GM23338 (cell line): ENCODE measurements at regions not wholly inside any gene's neighbourhood (a gene's known extent, or its start where the extent isn't known, plus 50 kb on each side); places are given as distances from the start of the nearest gene placed in this dataset.

ENCODE experiments used
- ATAC-seq: fragments of 200-7000 bp; cut with Tn5 transposase; 3 replicates; pipeline ENCODE4 v1.9.1; 2020
- DNase-seq: peaks from one replicate; pipeline ENCODE4 v3.0.0-alpha.2; 2015; ENCODE audit warnings: low spot score
- H2AFZ ChIP-seq: fragments of 200-600 bp; sonication (generic); 2 replicates; pipeline ENCODE4 v1.8.0; 2016; ENCODE audit warnings: antibody characterized with exemption, mild to moderate bottlenecking, moderate library complexity
- H3F3A ChIP-seq: fragments of 200-600 bp; sonication (generic); replicated peaks from 2 replicates; pipeline ENCODE4 v1.8.0; 2017; ENCODE audit warnings: antibody characterized with exemption, mixed run types, low read depth
- H3K27ac ChIP-seq: fragments of 200-600 bp; sonication (generic); 2 replicates; pipeline ENCODE4 v1.6.1; 2016; ENCODE audit warnings: low read depth
- H3K27me3 ChIP-seq: fragments of 200-600 bp; sonication (generic); 2 replicates; pipeline ENCODE4 v1.8.0; 2016; ENCODE audit warnings: mild to moderate bottlenecking, mixed run types, moderate library complexity; ENCODE audit not compliant: insufficient read depth
- H3K36me3 ChIP-seq: fragments of 200-600 bp; sonication (generic); 2 replicates; pipeline ENCODE4 v1.8.0; 2016; ENCODE audit warnings: mild to moderate bottlenecking; ENCODE audit not compliant: insufficient read depth
- H3K4me1 ChIP-seq: fragments of 200-600 bp; sonication (generic); 2 replicates; pipeline ENCODE4 v1.8.0; 2016; ENCODE audit warnings: mild to moderate bottlenecking, moderate library complexity; ENCODE audit not compliant: insufficient read depth
- H3K4me2 ChIP-seq: fragments of 200-600 bp; sonication (generic); 2 replicates; pipeline ENCODE4 v1.7.1; 2017; ENCODE audit warnings: mixed run types
- H3K4me3 ChIP-seq: fragments of 200-600 bp; sonication (generic); 2 replicates; pipeline ENCODE4 v1.6.1; 2016; ENCODE audit warnings: mixed run types
- H3K79me2 ChIP-seq: fragments of 200-600 bp; sonication (generic); replicated peaks from 2 replicates; pipeline ENCODE4 v1.8.0; 2017; ENCODE audit warnings: mild to moderate bottlenecking; ENCODE audit not compliant: insufficient read depth
- H3K9me2 ChIP-seq: fragments of 200-600 bp; sonication (generic); 2 replicates; pipeline ENCODE4 v1.8.0; 2017; ENCODE audit not compliant: insufficient read depth
- H4K20me1 ChIP-seq: fragments of 200-600 bp; sonication (generic); replicated peaks from 2 replicates; pipeline ENCODE4 v1.8.0; 2017; ENCODE audit warnings: mild to moderate bottlenecking; ENCODE audit not compliant: insufficient read depth
- H3K27ac Mint-ChIP-seq: 2 replicates; pipeline ENCODE4 v1.8.0; 2020; ENCODE audit warnings: inconsistent platforms, mild to moderate bottlenecking, moderate library complexity, mixed read lengths
- H3K27me3 Mint-ChIP-seq: 3 replicates; pipeline ENCODE4 v1.8.0; 2022; ENCODE audit warnings: low read depth, mild to moderate bottlenecking, moderate library complexity, mixed read lengths, inconsistent platforms; ENCODE audit not compliant: insufficient read depth, poor library complexity
- H3K36me3 Mint-ChIP-seq: 3 replicates; pipeline ENCODE4 v1.8.0; 2021; ENCODE audit warnings: low read depth, mild to moderate bottlenecking, inconsistent platforms, moderate library complexity, mixed read lengths
- H3K4me1 Mint-ChIP-seq: 3 replicates; pipeline ENCODE4 v1.8.0; 2020; ENCODE audit warnings: mild to moderate bottlenecking, inconsistent platforms, mixed read lengths
- H3K4me3 Mint-ChIP-seq: 3 replicates; pipeline ENCODE4 v1.8.0; 2021; ENCODE audit warnings: moderate library complexity, mild to moderate bottlenecking, inconsistent platforms, mixed read lengths
- H3K9me3 Mint-ChIP-seq: 3 replicates; pipeline ENCODE4 v1.8.0; 2020; ENCODE audit warnings: moderate library complexity, mild to moderate bottlenecking, inconsistent platforms, mixed read lengths
- CREB1 ChIP-seq: fragments of 250-450 bp; sonication (Bioruptor Pico); IDR thresholded peaks from 2 replicates; pipeline ENCODE4 v1.5.0; 2020; ENCODE audit warnings: low read depth, mild to moderate bottlenecking, moderate library complexity
- EZH2 ChIP-seq: fragments of 200-600 bp; sonication (generic); IDR thresholded peaks from one replicate; pipeline ENCODE4 v1.8.0; 2017; ENCODE audit warnings: antibody characterized with exemption, mild to moderate bottlenecking, low read depth; ENCODE audit not compliant: unreplicated experiment
- EZH2phosphoT487 ChIP-seq: fragments of 200-600 bp; sonication (generic); IDR thresholded peaks from one replicate; pipeline ENCODE4 v1.8.1; 2018; ENCODE audit warnings: antibody characterized with exemption; ENCODE audit not compliant: unreplicated experiment
- JUNB ChIP-seq: IDR thresholded peaks from one replicate; pipeline ENCODE4 v1.6.1; 2016; ENCODE audit warnings: antibody characterized with exemption; ENCODE audit not compliant: unreplicated experiment
- NANOG ChIP-seq: IDR thresholded peaks from 2 replicates; pipeline ENCODE4 v1.6.1; 2016; ENCODE audit warnings: antibody characterized with exemption, borderline replicate concordance
- POLR2AphosphoS5 ChIP-seq: IDR thresholded peaks from 2 replicates; pipeline ENCODE4 v1.6.1; 2016; ENCODE audit warnings: antibody characterized with exemption, low read depth
- STAT1 ChIP-seq: IDR thresholded peaks from one replicate; pipeline ENCODE4 v1.6.1; 2016; ENCODE audit warnings: antibody characterized with exemption; ENCODE audit not compliant: unreplicated experiment
- ZNF114 ChIP-seq: fragments of 250-450 bp; sonication (Bioruptor Pico); IDR thresholded peaks from 2 replicates; pipeline ENCODE4 v1.5.0; 2020; ENCODE audit warnings: mild to moderate bottlenecking, moderate library complexity
- ZNF331 ChIP-seq: fragments of 250-450 bp; sonication (Bioruptor Pico); IDR thresholded peaks from 2 replicates; pipeline ENCODE4 v1.5.0; 2020; ENCODE audit warnings: low read depth, mild to moderate bottlenecking, moderate library complexity
- TF ChIP-seq, protein P1 (sequence below): IDR thresholded peaks from one replicate; pipeline ENCODE4 v1.6.1; 2018; ENCODE audit warnings: antibody characterized with exemption; ENCODE audit not compliant: unreplicated experiment
- TF ChIP-seq, protein P2 (sequence below): fragments of 250-450 bp; sonication (Bioruptor Pico); IDR thresholded peaks from 2 replicates; pipeline ENCODE4 v1.5.0; 2020; ENCODE audit warnings: mild to moderate bottlenecking, moderate library complexity
- TF ChIP-seq, protein P3 (sequence below): IDR thresholded peaks from 2 replicates; pipeline ENCODE4 v1.6.1; 2016; ENCODE audit warnings: antibody characterized with exemption
- TF ChIP-seq, protein P4 (sequence below), 2 experiments: fragments of 200-600 bp in 1 of 2; sonication (generic) in 1 of 2; conservative IDR thresholded peaks; 2 replicates each; pipeline versions ENCODE4 v1.5.1 to v1.6.1; 2016 to 2017; ENCODE audit warnings: antibody characterized with exemption in 2 of 2, low read depth in 2 of 2, mild to moderate bottlenecking in 2 of 2, moderate library complexity in 1 of 2

DNA sequence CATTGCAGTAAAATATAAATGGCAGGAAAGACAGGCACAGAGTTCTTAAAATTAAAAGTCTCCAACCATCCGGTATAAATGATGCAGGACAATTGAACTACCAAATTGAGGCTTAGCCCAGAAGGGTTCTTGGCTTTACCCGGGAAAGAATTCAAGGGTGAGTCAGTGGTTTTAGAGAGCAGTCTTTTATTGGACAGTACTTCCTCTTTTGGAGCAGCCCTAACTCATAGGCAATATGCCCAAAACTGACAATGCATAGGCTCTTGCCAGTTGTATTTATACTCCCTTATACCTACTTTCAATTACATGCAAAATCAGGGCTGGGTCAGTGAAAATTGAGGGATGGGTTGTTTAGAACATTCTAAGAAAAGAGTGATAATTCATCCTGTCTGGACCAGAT, 1628.9 kb upstream of the PRMT6 start:
- no peaks in the 10 kb centered on the region for H3K9me2 ChIP-seq
- no peaks in the 10 kb centered on the region for H3K36me3 ChIP-seq
- no peak overlapping the region for H3K27ac ChIP-seq
- no peak for DNase-seq
- no peak overlapping the region for H3K4me3 ChIP-seq
- no peaks in the 10 kb centered on the region for H3K4me1 Mint-ChIP-seq
- TF ChIP-seq, protein P1, sequence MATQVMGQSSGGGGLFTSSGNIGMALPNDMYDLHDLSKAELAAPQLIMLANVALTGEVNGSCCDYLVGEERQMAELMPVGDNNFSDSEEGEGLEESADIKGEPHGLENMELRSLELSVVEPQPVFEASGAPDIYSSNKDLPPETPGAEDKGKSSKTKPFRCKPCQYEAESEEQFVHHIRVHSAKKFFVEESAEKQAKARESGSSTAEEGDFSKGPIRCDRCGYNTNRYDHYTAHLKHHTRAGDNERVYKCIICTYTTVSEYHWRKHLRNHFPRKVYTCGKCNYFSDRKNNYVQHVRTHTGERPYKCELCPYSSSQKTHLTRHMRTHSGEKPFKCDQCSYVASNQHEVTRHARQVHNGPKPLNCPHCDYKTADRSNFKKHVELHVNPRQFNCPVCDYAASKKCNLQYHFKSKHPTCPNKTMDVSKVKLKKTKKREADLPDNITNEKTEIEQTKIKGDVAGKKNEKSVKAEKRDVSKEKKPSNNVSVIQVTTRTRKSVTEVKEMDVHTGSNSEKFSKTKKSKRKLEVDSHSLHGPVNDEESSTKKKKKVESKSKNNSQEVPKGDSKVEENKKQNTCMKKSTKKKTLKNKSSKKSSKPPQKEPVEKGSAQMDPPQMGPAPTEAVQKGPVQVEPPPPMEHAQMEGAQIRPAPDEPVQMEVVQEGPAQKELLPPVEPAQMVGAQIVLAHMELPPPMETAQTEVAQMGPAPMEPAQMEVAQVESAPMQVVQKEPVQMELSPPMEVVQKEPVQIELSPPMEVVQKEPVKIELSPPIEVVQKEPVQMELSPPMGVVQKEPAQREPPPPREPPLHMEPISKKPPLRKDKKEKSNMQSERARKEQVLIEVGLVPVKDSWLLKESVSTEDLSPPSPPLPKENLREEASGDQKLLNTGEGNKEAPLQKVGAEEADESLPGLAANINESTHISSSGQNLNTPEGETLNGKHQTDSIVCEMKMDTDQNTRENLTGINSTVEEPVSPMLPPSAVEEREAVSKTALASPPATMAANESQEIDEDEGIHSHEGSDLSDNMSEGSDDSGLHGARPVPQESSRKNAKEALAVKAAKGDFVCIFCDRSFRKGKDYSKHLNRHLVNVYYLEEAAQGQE: no peak
- TF ChIP-seq ZNF114 (CRISPR knock-in tag): no peak
- TF ChIP-seq STAT1: no peak
- no peak for TF ChIP-seq EZH2phosphoT487
- no peak for TF ChIP-seq EZH2
- no peak for TF ChIP-seq CREB1 (CRISPR knock-in tag)
- TF ChIP-seq ZNF331 (CRISPR knock-in tag): no peak
- TF ChIP-seq, protein P2, sequence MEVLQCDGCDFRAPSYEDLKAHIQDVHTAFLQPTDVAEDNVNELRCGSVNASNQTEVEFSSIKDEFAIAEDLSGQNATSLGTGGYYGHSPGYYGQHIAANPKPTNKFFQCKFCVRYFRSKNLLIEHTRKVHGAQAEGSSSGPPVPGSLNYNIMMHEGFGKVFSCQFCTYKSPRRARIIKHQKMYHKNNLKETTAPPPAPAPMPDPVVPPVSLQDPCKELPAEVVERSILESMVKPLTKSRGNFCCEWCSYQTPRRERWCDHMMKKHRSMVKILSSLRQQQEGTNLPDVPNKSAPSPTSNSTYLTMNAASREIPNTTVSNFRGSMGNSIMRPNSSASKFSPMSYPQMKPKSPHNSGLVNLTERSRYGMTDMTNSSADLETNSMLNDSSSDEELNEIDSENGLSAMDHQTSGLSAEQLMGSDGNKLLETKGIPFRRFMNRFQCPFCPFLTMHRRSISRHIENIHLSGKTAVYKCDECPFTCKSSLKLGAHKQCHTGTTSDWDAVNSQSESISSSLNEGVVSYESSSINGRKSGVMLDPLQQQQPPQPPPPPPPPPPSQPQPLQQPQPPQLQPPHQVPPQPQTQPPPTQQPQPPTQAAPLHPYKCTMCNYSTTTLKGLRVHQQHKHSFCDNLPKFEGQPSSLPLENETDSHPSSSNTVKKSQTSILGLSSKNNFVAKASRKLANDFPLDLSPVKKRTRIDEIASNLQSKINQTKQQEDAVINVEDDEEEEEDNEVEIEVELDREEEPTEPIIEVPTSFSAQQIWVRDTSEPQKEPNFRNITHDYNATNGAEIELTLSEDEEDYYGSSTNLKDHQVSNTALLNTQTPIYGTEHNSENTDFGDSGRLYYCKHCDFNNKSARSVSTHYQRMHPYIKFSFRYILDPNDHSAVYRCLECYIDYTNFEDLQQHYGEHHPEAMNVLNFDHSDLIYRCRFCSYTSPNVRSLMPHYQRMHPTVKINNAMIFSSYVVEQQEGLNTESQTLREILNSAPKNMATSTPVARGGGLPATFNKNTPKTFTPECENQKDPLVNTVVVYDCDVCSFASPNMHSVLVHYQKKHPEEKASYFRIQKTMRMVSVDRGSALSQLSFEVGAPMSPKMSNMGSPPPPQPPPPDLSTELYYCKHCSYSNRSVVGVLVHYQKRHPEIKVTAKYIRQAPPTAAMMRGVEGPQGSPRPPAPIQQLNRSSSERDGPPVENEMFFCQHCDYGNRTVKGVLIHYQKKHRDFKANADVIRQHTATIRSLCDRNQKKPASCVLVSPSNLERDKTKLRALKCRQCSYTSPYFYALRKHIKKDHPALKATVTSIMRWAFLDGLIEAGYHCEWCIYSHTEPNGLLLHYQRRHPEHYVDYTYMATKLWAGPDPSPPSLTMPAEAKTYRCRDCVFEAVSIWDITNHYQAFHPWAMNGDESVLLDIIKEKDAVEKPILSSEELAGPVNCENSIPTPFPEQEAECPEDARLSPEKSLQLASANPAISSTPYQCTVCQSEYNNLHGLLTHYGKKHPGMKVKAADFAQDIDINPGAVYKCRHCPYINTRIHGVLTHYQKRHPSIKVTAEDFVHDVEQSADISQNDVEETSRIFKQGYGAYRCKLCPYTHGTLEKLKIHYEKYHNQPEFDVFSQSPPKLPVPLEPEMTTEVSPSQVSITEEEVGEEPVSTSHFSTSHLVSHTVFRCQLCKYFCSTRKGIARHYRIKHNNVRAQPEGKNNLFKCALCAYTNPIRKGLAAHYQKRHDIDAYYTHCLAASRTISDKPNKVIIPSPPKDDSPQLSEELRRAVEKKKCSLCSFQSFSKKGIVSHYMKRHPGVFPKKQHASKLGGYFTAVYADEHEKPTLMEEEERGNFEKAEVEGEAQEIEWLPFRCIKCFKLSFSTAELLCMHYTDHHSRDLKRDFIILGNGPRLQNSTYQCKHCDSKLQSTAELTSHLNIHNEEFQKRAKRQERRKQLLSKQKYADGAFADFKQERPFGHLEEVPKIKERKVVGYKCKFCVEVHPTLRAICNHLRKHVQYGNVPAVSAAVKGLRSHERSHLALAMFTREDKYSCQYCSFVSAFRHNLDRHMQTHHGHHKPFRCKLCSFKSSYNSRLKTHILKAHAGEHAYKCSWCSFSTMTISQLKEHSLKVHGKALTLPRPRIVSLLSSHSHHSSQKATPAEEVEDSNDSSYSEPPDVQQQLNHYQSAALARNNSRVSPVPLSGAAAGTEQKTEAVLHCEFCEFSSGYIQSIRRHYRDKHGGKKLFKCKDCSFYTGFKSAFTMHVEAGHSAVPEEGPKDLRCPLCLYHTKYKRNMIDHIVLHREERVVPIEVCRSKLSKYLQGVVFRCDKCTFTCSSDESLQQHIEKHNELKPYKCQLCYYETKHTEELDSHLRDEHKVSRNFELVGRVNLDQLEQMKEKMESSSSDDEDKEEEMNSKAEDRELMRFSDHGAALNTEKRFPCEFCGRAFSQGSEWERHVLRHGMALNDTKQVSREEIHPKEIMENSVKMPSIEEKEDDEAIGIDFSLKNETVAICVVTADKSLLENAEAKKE (CRISPR knock-in tag): no peak
- no peak for TF ChIP-seq NANOG
- TF ChIP-seq, protein P3, sequence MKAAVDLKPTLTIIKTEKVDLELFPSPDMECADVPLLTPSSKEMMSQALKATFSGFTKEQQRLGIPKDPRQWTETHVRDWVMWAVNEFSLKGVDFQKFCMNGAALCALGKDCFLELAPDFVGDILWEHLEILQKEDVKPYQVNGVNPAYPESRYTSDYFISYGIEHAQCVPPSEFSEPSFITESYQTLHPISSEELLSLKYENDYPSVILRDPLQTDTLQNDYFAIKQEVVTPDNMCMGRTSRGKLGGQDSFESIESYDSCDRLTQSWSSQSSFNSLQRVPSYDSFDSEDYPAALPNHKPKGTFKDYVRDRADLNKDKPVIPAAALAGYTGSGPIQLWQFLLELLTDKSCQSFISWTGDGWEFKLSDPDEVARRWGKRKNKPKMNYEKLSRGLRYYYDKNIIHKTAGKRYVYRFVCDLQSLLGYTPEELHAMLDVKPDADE: no peak
- TF ChIP-seq POLR2AphosphoS5: no peak
- TF ChIP-seq, protein P4, sequence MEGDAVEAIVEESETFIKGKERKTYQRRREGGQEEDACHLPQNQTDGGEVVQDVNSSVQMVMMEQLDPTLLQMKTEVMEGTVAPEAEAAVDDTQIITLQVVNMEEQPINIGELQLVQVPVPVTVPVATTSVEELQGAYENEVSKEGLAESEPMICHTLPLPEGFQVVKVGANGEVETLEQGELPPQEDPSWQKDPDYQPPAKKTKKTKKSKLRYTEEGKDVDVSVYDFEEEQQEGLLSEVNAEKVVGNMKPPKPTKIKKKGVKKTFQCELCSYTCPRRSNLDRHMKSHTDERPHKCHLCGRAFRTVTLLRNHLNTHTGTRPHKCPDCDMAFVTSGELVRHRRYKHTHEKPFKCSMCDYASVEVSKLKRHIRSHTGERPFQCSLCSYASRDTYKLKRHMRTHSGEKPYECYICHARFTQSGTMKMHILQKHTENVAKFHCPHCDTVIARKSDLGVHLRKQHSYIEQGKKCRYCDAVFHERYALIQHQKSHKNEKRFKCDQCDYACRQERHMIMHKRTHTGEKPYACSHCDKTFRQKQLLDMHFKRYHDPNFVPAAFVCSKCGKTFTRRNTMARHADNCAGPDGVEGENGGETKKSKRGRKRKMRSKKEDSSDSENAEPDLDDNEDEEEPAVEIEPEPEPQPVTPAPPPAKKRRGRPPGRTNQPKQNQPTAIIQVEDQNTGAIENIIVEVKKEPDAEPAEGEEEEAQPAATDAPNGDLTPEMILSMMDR (conservative IDR thresholded peaks at IDR 0.05; ENCODE audit: low read depth in 2 of 2): no peak
- TF ChIP-seq JUNB: no peak
- no peaks in the 10 kb centered on the region for H3F3A ChIP-seq
- no peak overlapping the region for H3K4me3 Mint-ChIP-seq
- no peaks in the 10 kb centered on the region for H3K27me3 ChIP-seq
- H4K20me1 ChIP-seq: no peaks in the 10 kb centered on the region
- H3K27me3 Mint-ChIP-seq: no peaks in the 10 kb centered on the region
- no peaks in the 10 kb centered on the region for H3K36me3 Mint-ChIP-seq
- H2AFZ ChIP-seq: no peak overlapping the region
- ATAC-seq: no peak
- H3K4me2 ChIP-seq: no peak overlapping the region
- no peaks in the 10 kb centered on the region for H3K79me2 ChIP-seq
- H3K27ac Mint-ChIP-seq: no peak overlapping the region
- H3K4me1 ChIP-seq: no peaks in the 10 kb centered on the region
- no peaks in the 10 kb centered on the region for H3K9me3 Mint-ChIP-seq
